Heart left ventricle (tissue), 13 donors: ENCODE measurements at regions not wholly inside any gene's neighbourhood (a gene's known extent, or its start where the extent isn't known, plus 50 kb on each side); places are given as distances from the start of the nearest gene placed in this dataset.

ENCODE experiments used
- POLR2A ChIP-seq, 2 donors: fragments of 450-650 bp; IDR thresholded peaks; one replicate each; pipeline ENCODE4 v1.6.1; 2017; ENCODE audit warnings: antibody characterized with exemption in 2 of 2, mild to moderate bottlenecking in 2 of 2, moderate library complexity in 2 of 2
- TF ChIP-seq, protein P1 (sequence below), 12 donors: fragments of 200-600 bp; sonication (generic) in 4 of 12; IDR thresholded peaks; one replicate each; pipeline versions ENCODE4 v1.5.0 to v1.8.0; 2018 to 2022; ENCODE audit warnings: antibody characterized with exemption in 12 of 12, mild to moderate bottlenecking in 5 of 12
- donor health status: ischemic (EF 13 %, LVEDD 7.1; RV severe dilation, severe dysfunction).
- donor health status: DM: no; HTN: yes; CAD: no.
- donor health status: DM: no; HTN: no; CAD: no.
- donor health status: ischemic (EF 25% LVEDD 6.9; RV normal size, moderate dysfunction).
- donor health status: ischemic (EF 25% LVEDD 5.7; RV mildly dilated, moderate dysfunction).
- donor health status: ischemic (EF 35%, LVEDD 5.7; RV mildly dilated, moderate dysfunction).
- donor health status: nonischemic (EF 11% LVEDD 7.7; RV severe dilation, severe dysfunction).
- donor health status: DM: yes; HTN: yes; CAD: no.
- donor health status: PGD.
- donor health status: ischemic (EF 29% LVEDD 5.4; RV normal size, mild dysfunction).
- donor health status: nonischemic (EF 23%, LVEDD 6.1; RV moderate dilation, normal function).

GRCh38 chr5:60257596-60258271 lies 364.2 kb upstream of the PDE4D start:
- no peak for TF ChIP-seq POLR2A (IDR thresholded peaks at IDR 0.05)
- TF ChIP-seq, protein P1, sequence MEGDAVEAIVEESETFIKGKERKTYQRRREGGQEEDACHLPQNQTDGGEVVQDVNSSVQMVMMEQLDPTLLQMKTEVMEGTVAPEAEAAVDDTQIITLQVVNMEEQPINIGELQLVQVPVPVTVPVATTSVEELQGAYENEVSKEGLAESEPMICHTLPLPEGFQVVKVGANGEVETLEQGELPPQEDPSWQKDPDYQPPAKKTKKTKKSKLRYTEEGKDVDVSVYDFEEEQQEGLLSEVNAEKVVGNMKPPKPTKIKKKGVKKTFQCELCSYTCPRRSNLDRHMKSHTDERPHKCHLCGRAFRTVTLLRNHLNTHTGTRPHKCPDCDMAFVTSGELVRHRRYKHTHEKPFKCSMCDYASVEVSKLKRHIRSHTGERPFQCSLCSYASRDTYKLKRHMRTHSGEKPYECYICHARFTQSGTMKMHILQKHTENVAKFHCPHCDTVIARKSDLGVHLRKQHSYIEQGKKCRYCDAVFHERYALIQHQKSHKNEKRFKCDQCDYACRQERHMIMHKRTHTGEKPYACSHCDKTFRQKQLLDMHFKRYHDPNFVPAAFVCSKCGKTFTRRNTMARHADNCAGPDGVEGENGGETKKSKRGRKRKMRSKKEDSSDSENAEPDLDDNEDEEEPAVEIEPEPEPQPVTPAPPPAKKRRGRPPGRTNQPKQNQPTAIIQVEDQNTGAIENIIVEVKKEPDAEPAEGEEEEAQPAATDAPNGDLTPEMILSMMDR (IDR thresholded peaks at IDR 0.05) = no peak
